GM06990 (cell line): ENCODE measurements at regions not wholly inside any gene's neighbourhood (a gene's known extent, or its start where the extent isn't known, plus 50 kb on each side); places are given as distances from the start of the nearest gene placed in this dataset.
"Not testable (repeated sequence)": the region's sequence is repeated elsewhere in the genome, so short reads cannot be mapped to it uniquely, and the experiment has no call there.

Experiments used
- DNase-seq: peaks from one replicate; pipeline ENCODE4 v3.0.0-alpha.2; 2011; ENCODE audit not compliant: insufficient read length; ENCODE audit errors: extremely low read depth
- H3K27me3 ChIP-seq: replicated peaks from 2 replicates; pipeline ENCODE4 v1.6.0; 2011; ENCODE audit warnings: low read length; ENCODE audit not compliant: control insufficient read depth, insufficient read depth
- H3K36me3 ChIP-seq: 2 replicates; pipeline ENCODE4 v1.5.1; 2011; ENCODE audit warnings: low read length; ENCODE audit not compliant: control insufficient read depth, insufficient read depth
- H3K4me3 ChIP-seq: replicated peaks from 2 replicates; pipeline ENCODE4 v1.5.1; 2011; ENCODE audit warnings: low read depth, mild to moderate bottlenecking, control low read depth, low read length
- TF ChIP-seq, protein P1 (sequence below): IDR thresholded peaks from 2 replicates; pipeline ENCODE4 v1.5.1; 2011; ENCODE audit warnings: low read length, control low read depth, mild to moderate bottlenecking, inconsistent platforms; ENCODE audit not compliant: insufficient read depth, poor library complexity, severe bottlenecking

DNA sequence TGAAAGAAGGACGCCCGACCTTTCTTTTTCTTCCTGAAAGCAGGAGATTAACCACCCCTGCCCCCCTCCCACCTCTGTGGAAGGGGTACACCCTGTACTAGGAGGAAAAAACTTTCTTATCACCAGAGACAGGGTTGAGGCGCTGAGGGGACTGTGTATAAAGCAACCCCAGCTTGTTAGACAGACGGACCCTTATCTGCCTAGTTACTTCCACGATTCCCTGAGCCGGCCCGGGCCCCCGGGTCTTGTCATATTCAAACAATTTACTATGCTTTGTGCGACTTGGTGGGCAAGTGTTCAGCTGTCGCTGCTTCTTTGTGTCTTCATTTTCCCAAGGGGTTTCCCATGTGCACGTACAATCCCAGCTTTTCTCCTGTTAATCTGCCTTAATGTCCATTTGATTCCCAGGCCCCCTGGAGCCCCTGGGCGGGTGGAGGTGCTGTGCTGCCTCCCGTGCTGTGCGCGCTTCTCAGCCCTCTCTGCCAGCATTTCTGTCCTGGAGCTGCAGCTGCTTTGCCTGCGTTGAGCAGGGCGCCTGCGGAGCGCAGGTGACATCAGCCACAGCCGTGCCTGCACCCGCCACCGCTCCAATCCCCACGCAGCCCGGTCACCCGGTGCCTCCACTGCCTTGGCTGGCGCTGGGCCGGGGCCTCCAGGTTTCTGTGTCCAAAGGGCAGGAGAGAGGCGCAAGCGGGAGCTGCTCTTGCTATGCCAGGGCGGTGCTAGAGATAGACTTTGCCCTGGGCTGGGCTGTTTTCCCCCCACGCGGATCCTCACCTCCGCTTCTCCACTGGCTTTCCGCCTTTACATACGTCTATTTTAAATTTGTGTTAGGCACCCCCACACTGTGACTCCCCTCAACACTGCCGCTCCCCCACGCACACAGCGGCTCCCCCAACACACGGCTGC, 96.2 kb downstream of the TTLL2 start:
- H3K36me3 ChIP-seq = no peaks in the 10 kb centered on the region
- no peak overlapping the region for H3K4me3 ChIP-seq
- TF ChIP-seq, protein P1, sequence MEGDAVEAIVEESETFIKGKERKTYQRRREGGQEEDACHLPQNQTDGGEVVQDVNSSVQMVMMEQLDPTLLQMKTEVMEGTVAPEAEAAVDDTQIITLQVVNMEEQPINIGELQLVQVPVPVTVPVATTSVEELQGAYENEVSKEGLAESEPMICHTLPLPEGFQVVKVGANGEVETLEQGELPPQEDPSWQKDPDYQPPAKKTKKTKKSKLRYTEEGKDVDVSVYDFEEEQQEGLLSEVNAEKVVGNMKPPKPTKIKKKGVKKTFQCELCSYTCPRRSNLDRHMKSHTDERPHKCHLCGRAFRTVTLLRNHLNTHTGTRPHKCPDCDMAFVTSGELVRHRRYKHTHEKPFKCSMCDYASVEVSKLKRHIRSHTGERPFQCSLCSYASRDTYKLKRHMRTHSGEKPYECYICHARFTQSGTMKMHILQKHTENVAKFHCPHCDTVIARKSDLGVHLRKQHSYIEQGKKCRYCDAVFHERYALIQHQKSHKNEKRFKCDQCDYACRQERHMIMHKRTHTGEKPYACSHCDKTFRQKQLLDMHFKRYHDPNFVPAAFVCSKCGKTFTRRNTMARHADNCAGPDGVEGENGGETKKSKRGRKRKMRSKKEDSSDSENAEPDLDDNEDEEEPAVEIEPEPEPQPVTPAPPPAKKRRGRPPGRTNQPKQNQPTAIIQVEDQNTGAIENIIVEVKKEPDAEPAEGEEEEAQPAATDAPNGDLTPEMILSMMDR = no peak
- no peaks in the 10 kb centered on the region for H3K27me3 ChIP-seq
- no peak for DNase-seq

GRCh38 chr6:167421944-167422343, 97.1 kb downstream of the TTLL2 start:
- not testable (repeated sequence) for H3K27me3 ChIP-seq, DNase-seq, H3K36me3 ChIP-seq, H3K4me3 ChIP-seq

DNA sequence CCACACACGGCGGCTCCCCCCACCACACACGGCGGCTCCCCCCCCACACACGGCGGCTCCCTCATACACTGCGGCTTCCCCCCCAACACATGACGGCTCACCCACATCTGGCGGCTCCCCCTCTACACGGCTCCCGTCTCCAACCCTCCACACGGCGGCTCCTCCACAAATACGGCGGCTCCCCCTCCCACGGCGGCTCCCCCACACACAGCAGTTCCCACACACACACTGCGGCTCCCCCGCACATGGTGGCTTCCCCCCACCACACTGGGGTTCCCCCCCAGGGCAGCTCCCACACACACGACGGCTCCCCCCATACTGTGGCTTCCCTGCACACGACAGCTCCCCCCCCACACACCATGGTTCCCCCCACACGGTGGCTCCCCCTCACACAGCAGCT, 98.0 kb downstream of the TTLL2 start:
- no peaks in the 10 kb centered on the region for H3K27me3 ChIP-seq

DNA sequence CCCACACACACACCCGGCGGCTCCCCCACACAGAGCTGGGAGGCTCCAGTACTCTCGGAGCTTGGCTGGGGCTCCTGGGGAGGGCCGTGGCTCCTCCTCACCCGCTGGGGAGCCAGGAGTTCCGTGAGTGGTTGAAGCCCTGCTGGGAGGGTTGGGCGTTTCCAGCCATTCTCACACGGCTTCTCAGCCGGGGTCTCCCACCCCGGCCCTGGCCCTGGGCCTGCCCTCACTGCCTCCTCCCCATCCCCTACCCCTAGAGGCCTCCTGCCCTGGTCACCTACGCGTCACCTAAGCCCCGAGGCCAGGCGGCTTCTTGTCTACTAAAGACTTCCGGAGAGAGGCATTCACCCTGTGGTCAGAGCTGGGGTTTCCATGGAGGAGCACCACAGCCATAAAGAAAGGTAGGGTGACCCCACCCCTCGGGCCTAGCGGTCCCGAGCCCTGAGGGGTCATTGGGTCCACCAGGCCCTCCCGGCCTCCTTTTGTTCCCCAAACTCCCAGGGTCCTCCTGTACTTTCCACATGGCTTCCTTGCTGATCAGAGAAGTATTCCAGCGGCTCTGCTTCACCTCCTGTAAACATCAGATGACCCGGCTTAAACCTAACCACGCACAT, 99.3 kb downstream of the TTLL2 start:
- H3K36me3 ChIP-seq = no peaks in the 10 kb centered on the region
- no peak for DNase-seq
- H3K4me3 ChIP-seq = no peak overlapping the region
- no peaks in the 10 kb centered on the region for H3K27me3 ChIP-seq
- TF ChIP-seq, protein P1 = no peak

More for the DNA sequence above, 98.0 kb downstream of the TTLL2 start:
- DNase-seq = no peak
- TF ChIP-seq, protein P1 = no peak
- Histone ChIP-seq H3K4me3 (no peak overlapping the region), H3K36me3 (no peaks in the 10 kb centered on the region)

- Histone ChIP-seq H3K36me3 (no peaks in the 10 kb centered on the region), H3K27me3 (no peaks in the 10 kb centered on the region), H3K4me3 (no peak overlapping the region)
- TF ChIP-seq, protein P1 = no peak
- DNase-seq = no peak
Measured at GRCh38 chr6:167424700-167425099, 99.8 kb downstream of the TTLL2 start.

DNA sequence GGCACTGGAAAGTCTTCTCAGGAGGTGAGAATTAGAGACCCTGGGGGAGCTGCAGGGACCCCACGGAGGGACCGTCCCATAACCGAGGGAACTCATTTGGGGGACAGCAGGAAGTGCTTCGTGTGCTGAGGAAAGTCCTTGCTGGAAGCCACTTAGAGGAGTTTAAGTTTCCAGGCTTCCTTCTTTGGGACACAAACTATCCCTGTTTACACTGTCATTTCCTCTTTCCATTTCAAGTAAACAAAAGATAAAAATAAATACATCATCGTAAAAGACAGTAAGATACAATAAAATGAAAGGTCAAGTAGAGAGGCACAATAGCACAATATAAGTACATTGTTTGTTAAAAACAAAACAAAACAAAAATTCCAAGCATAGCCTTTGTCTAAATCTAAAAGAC, 101.2 kb downstream of the TTLL2 start:
- DNase-seq = no peak
- H3K4me3 ChIP-seq = no peak overlapping the region
- H3K36me3 ChIP-seq = no peaks in the 10 kb centered on the region
- TF ChIP-seq, protein P1 = no peak
- no peaks in the 10 kb centered on the region for H3K27me3 ChIP-seq
